Ishikawa (cell line): ENCODE measurements at regions not wholly inside any gene's neighbourhood (a gene's known extent, or its start where the extent isn't known, plus 50 kb on each side); places are given as distances from the start of the nearest gene placed in this dataset.

Experiments used
- CEBPB ChIP-seq: IDR thresholded peaks from 2 replicates; pipeline ENCODE4 v1.6.1; 2012
- EP300 ChIP-seq: IDR thresholded peaks from 2 replicates; pipeline ENCODE4 v1.6.1; 2012; ENCODE audit warnings: borderline replicate concordance
- RAD21 ChIP-seq: IDR thresholded peaks from 2 replicates; pipeline ENCODE4 v1.6.1; 2012; ENCODE audit warnings: low read depth
- YY1 ChIP-seq: IDR thresholded peaks from 2 replicates; pipeline ENCODE4 v1.6.1; 2012; ENCODE audit warnings: low read depth
- TF ChIP-seq, protein P1 (sequence below): IDR thresholded peaks from 2 replicates; pipeline ENCODE4 v1.6.1; 2012

DNA sequence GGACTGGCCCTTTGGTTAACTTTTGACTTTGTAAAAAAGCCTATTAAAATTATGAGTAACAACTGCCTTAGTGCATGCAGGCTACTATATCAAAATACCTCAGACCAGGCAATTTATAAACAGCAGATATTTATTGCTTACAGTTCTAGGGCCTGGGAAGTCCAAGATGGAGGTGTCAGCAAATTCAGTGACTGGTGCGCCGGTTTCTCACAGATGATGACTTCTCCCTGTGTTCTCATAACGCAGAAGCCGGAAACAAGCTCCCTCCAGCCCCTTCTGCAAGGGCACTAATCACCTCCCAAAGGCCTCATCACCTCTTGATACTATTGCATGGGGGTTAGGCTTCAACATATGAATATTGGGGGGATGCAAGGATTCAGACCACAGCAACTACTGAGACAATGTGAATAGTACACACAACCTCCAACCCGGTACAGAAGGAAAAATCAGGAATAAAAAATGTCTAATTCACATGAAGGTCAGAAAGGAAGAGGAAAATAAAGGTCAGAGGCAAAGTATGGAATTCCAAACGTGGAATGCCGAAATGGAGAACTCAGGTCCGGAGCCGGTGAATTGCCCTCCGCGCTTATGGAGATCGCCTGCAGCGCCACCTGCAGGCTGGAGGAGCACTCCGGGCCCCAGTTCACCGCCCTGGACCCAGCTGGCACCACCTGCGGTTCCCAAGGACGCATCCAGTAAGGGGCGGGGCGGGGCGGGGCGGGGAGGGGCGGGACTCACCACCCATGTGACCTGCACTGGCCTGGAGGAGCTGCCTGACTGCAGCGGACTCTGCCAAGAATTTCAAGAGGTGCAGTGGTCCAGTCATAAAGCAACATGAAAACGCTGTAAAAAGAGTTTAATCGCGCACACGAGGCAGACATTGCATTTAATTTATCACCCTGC, 203.4 kb downstream of the KIF26A start:
- TF ChIP-seq YY1, result 0 out of 2 replicates have a peak, but pooled peaks have one; percentile 15
- TF ChIP-seq EP300, result no peak
- no peak for TF ChIP-seq CEBPB
- TF ChIP-seq, protein P1, sequence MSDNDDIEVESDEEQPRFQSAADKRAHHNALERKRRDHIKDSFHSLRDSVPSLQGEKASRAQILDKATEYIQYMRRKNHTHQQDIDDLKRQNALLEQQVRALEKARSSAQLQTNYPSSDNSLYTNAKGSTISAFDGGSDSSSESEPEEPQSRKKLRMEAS, result no peak; the same call in 1 of the 2 replicates
- TF ChIP-seq RAD21, result peak; percentile 57
